Liver (tissue), 8 donors: ENCODE measurements at regions not wholly inside any gene's neighbourhood (a gene's known extent, or its start where the extent isn't known, plus 50 kb on each side); places are given as distances from the start of the nearest gene placed in this dataset.

Experiments used
- DNase-seq: peaks from one replicate; pipeline ENCODE4 v3.0.0-alpha.2; 2017; ENCODE audit warnings: low spot score
- H3K27ac ChIP-seq, 2 donors: one replicate each; pipeline ENCODE4 v1.7.0; 2013; ENCODE audit warnings: inconsistent platforms in 2 of 2, low read length in 2 of 2, control low read depth in 1 of 2, low read depth in 1 of 2, mild to moderate bottlenecking in 1 of 2
- H3K27me3 ChIP-seq, 4 donors: one replicate each; pipeline versions ENCODE4 v1.6.1 to v1.7.0; 2013; ENCODE audit warnings: low read length in 3 of 4, inconsistent platforms in 1 of 4, mild to moderate bottlenecking in 1 of 4, moderate library complexity in 1 of 4; ENCODE audit not compliant: control insufficient read depth in 4 of 4, insufficient read depth in 4 of 4
- H3K36me3 ChIP-seq, 4 donors: one replicate each; pipeline versions ENCODE4 v1.6.1 to v1.7.0; 2013; ENCODE audit warnings: low read length in 3 of 4, mild to moderate bottlenecking in 3 of 4, low read depth in 1 of 4, moderate library complexity in 1 of 4; ENCODE audit not compliant: control insufficient read depth in 4 of 4, insufficient read depth in 3 of 4
- H3K4me1 ChIP-seq, 4 donors: one replicate each; pipeline versions ENCODE4 v1.6.1 to v1.7.0; 2013; ENCODE audit warnings: low read length in 3 of 4, mild to moderate bottlenecking in 3 of 4, moderate library complexity in 1 of 4; ENCODE audit not compliant: control insufficient read depth in 4 of 4, insufficient read depth in 4 of 4
- H3K4me3 ChIP-seq, 3 donors: one replicate each; pipeline versions ENCODE4 v1.6.1 to v1.7.0; 2013; ENCODE audit warnings: low read length in 3 of 3, control low read depth in 1 of 3, low read depth in 1 of 3, mild to moderate bottlenecking in 1 of 3
- H3K9ac ChIP-seq, 2 donors: one replicate each; pipeline ENCODE4 v1.7.0; 2013; ENCODE audit warnings: low read length in 2 of 2, mild to moderate bottlenecking in 2 of 2, moderate library complexity in 2 of 2, control low read depth in 1 of 2, low read depth in 1 of 2
- H3K9me3 ChIP-seq, 4 donors: one replicate each; pipeline versions ENCODE4 v1.6.1 to v1.7.0; 2013; ENCODE audit warnings: low read length in 3 of 4; ENCODE audit not compliant: control insufficient read depth in 4 of 4
- CTCF ChIP-seq: fragments of 150-350 bp; IDR thresholded peaks from 2 replicates; pipeline ENCODE4 v1.5.1; 2017; ENCODE audit warnings: improper control_type of control experiment, low read depth, low read length; ENCODE audit not compliant: missing input control
- EGR1 ChIP-seq, 2 donors: IDR thresholded peaks; 2 replicates each; pipeline ENCODE4 v1.6.1; 2016 to 2018; ENCODE audit warnings: antibody characterized with exemption in 2 of 2, low read depth in 2 of 2
- FOXA2 ChIP-seq: IDR thresholded peaks from 2 replicates; pipeline ENCODE4 v1.6.1; 2016; ENCODE audit warnings: antibody characterized with exemption
- HNF4G ChIP-seq: IDR thresholded peaks from 2 replicates; pipeline ENCODE4 v1.6.1; 2016; ENCODE audit warnings: antibody characterized with exemption
- NR2F2 ChIP-seq: IDR thresholded peaks from 2 replicates; pipeline ENCODE4 v1.6.1; 2016; ENCODE audit warnings: antibody characterized with exemption
- RAD21 ChIP-seq, 2 donors: IDR thresholded peaks; 2 replicates each; pipeline ENCODE4 v1.6.1; 2016; ENCODE audit warnings: antibody characterized with exemption in 2 of 2, mild to moderate bottlenecking in 2 of 2
- REST ChIP-seq: IDR thresholded peaks from 2 replicates; pipeline ENCODE4 v1.6.1; 2016; ENCODE audit warnings: antibody characterized with exemption, mild to moderate bottlenecking
- RXRA ChIP-seq, 2 donors: IDR thresholded peaks; 2 replicates each; pipeline ENCODE4 v1.6.1; 2017 to 2018; ENCODE audit warnings: antibody characterized with exemption in 2 of 2, mild to moderate bottlenecking in 1 of 2
- YY1 ChIP-seq: IDR thresholded peaks from 2 replicates; pipeline ENCODE4 v1.6.1; 2016; ENCODE audit warnings: antibody characterized with exemption, mild to moderate bottlenecking
- WGBS: extraction: QIAGEN DNeasy Blood & Tissue Kit; methylation state at CpG from one replicate; pipeline ENCODE4 v1.1.7; 2013; 5-methylcytosine and 5-hydroxymethylcytosine counted together
- TF ChIP-seq, protein P1 (sequence below): IDR thresholded peaks from 2 replicates; pipeline ENCODE4 v1.6.1; 2016; ENCODE audit warnings: antibody characterized with exemption
- donor health status: healthy.
- donor health status: healthy.
- donor health status: healthy.
- donor health status: healthy.
- donor health status: healthy.

- Histone ChIP-seq H3K9ac (no peak overlapping the region), H3K27ac (no peak overlapping the region), H3K27me3 (no peaks in the 10 kb centered on the region), H3K9me3 (no peaks in the 10 kb centered on the region), H3K4me1 (peaks cover 0 to 5% (median 0%) of the 10 kb centered on the region in 4 donors), H3K4me3 (no peak overlapping the region), H3K36me3 (no peaks in the 10 kb centered on the region)
- no peak for DNase-seq
- WGBS: 87% methylated on average over 3 of the region's 3 CpGs
- no peak for TF ChIP-seq EGR1 (IDR thresholded peaks at IDR 0.05; ENCODE audit: low read depth in 2 of 2)
- no peak for TF ChIP-seq RXRA (IDR thresholded peaks at IDR 0.05)
- no peak for TF ChIP-seq HNF4G
- TF ChIP-seq, protein P1, sequence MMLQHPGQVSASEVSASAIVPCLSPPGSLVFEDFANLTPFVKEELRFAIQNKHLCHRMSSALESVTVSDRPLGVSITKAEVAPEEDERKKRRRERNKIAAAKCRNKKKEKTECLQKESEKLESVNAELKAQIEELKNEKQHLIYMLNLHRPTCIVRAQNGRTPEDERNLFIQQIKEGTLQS: no peak
- no peak for TF ChIP-seq CTCF
- no peak for TF ChIP-seq NR2F2
Observed at GRCh38 chr2:172328103-172328841, 99.1 kb upstream of the ITGA6 start.

GRCh38 chr2:172329416-172329773 is 98.0 kb upstream of the ITGA6 start:
- WGBS: 82% methylated on average over 2 of the region's 2 CpGs
- H3K27me3 ChIP-seq: no peaks in the 10 kb centered on the region
- no peaks in the 10 kb centered on the region for H3K36me3 ChIP-seq
- H3K9me3 ChIP-seq: no peaks in the 10 kb centered on the region
- no peak overlapping the region for H3K4me3 ChIP-seq
- peaks cover 0 to 5% (median 0%) of the 10 kb centered on the region in 4 donors for H3K4me1 ChIP-seq
- TF ChIP-seq RXRA (IDR thresholded peaks at IDR 0.05) (no peak), REST (no peak), RAD21 (IDR thresholded peaks at IDR 0.05) (no peak), EGR1 (IDR thresholded peaks at IDR 0.05; ENCODE audit: low read depth in 2 of 2) (no peak), YY1 (no peak), FOXA2 (no peak)
- no peak overlapping the region for H3K9ac ChIP-seq
- no peak overlapping the region for H3K27ac ChIP-seq
- DNase-seq: no peak
